ENCODE measurements at regions not wholly inside any gene's neighbourhood (a gene's known extent, or its start where the extent isn't known, plus 50 kb on each side); places are given as distances from the start of the nearest gene placed in this dataset.

GRCh38 chr14:42459171-42459685 is 852.6 kb downstream of the LRFN5 start:
- no peak for DNase-seq

GRCh38 chr14:42441615-42442014 is 834.9 kb downstream of the LRFN5 start:
- DNase-seq, result no peak

- DNase-seq, result no peak
These were observed 831.1 kb downstream of the LRFN5 start for GRCh38 chr14:42437809-42438208.

DNA sequence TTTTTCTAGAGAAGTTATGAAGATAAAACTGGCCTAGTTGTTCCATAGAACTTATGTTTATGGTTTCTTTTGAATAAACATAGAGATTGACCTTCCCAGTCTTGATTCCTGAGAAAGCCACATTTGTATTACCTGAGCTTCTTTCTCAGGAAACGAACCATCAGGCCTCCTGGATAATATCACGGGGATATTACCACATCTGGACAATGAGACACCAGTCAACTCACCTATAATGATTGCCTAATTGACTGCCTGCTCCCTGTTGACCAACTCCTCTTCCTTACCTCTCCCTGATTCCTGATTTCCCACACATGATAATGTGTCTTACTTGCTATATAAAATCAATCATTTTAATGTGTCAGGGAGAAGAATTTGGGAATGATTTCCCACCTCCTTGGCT is 822.7 kb downstream of the LRFN5 start:
- no peak for DNase-seq

DNA sequence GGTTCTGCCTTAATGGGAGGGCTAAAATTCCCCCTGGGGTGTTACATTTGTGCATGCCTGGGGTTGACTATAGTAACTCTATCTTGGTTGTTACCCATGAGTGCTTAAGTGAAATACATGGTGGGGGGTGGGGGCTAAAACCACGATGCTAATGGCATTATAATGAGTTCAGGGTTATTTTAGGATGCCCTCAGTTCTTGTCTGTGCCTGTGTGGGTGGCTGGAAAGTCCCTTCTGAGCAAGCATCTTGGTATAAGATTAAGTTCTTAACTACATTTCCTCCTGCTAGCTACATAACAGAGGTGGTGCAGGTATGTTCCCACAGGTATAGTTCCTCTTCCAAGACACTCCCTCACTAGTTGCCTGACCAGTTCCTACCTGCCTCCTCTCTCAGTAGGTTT is 822.3 kb downstream of the LRFN5 start:
- DNase-seq, result no peak

- no peak for DNase-seq
These were observed 817.8 kb downstream of the LRFN5 start for GRCh38 chr14:42424501-42424900.

- DNase-seq, result no peak
These were observed 814.9 kb downstream of the LRFN5 start for GRCh38 chr14:42421377-42422078.

GRCh38 chr14:42420071-42420470 is 813.4 kb downstream of the LRFN5 start:
- DNase-seq, result no peak

- no peak for DNase-seq
These were observed 800.5 kb downstream of the LRFN5 start for GRCh38 chr14:42407153-42407552.

GRCh38 chr14:42391146-42391834 is 784.6 kb downstream of the LRFN5 start:
- no peak for DNase-seq

GRCh38 chr14:42378880-42379279 is 772.2 kb downstream of the LRFN5 start:
- DNase-seq, result no peak

DNA sequence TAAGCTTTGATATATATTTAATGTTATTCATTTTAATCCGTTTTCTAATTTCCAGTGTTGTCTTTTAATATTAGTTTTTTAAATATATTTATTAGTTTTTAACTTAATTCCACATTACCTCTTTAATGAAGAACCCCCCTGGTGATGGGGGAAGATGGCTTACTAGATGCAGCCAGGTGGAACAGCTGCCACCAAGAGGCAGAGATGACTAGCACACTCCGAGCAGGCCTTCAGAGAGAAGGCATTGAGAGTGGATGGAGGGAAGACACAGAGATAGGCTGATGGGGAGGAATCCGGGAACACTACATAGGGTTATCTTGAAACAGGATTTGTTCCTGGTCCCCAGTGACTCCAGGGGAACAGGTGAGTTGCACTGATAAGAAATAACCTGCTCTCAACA is 771.6 kb downstream of the LRFN5 start:
- DNase-seq, result no peak

- DNase-seq, result no peak
These were observed 767.7 kb downstream of the LRFN5 start for GRCh38 chr14:42374332-42374731.

GRCh38 chr14:42370056-42370455 is 763.4 kb downstream of the LRFN5 start:
- no peak for DNase-seq

- no peak for DNase-seq
These were observed 761.6 kb downstream of the LRFN5 start for GRCh38 chr14:42368234-42368633.

DNA sequence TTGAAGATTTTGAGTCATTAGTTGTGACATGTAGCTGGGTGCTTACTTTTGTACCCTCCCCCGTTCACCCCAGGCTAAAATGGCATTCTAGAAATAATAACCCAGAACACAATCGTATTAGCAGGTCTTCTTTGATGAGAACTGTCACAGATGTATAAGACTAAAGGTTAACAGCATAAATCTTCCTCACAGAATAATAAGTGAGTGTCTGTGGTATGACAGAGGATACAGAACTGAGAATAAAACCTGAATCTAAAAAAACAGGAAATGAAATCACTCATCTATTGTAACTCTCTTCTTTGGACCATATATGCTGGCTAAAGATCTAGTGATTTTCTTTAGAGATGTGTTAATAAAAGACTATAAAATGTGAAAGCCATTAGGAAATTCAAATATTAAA is 746.6 kb downstream of the LRFN5 start:
- DNase-seq, result no peak

GRCh38 chr14:42335918-42336317 is 729.2 kb downstream of the LRFN5 start:
- DNase-seq, result no peak

DNA sequence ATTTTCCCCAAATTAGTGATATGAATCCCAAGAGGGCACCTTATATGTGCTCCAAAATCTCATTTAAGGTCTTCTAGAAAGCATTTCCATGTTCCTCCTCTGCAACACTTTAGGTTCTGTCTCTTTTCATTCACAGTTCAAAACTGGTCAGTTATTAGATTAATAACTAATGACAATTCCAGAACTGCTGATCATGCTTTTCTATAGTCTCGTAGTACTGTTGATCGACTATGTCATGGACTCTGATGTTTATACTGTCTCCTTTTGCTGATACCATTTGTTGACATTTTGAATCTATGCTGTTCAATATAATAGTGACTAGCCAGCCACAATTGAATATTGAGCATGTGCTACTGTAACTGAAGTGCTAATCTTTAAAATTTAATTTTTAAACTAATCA is 728.3 kb downstream of the LRFN5 start:
- DNase-seq, result no peak

DNA sequence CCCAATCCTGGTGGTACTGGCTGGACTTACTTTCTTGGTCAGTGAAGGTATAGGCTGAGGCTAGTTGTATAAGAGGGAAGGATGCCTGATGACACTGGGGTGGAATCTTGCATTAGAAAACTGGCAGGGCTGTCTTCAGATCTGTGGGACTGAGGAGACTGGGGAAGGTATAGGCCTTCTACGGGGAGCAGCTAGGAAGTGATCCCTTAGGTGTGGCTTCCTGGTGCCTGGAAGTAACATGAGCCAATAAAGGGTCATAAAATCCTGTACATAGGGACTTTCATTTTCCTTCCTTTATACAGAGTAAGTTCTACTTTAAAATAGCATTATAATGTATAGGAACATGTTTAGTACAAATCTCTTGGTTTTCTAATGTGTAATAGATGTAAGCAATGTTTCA is 716.8 kb downstream of the LRFN5 start:
- DNase-seq, result no peak

- DNase-seq, result no peak
These were observed 716.0 kb downstream of the LRFN5 start for GRCh38 chr14:42322531-42323284.

DNA sequence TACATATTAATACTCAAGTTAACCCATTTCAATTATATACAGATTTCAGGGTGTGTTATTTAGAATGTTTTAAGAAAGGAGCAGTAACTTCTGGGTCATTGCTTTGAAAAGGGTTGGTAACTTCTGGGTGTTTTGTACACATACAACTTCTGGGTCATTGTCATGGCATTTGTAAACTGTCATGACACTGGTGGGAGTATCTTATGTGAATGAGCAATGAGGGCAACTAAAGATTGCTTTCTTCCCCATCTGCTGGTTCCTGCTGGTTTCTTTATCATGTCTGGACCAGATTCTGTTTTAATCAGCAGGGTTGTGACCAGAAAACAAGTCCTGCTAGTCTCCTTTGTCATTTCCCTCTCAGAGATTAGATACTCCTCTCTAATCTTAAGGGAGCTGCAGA is 713.3 kb downstream of the LRFN5 start:
- no peak for DNase-seq

DNA sequence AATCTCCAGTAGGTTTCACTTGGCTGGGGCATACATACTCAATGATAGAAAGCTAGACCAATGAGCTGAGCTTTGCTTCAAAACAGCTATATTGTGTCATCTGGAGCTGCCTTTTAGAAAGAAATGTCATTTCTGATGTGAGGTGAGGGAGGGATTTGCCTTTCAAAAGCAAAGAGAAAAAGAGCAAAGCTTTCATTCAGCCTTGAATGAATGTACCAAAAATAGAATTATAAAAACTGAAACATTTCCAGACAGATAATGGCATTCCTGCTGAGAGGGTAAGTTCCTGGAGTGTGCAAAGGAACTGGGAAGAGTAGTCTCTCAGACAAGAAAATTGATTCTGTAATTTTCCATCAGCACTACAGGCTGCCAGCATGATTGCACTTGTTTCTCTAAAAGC is 710.0 kb downstream of the LRFN5 start:
- no peak for DNase-seq

DNA sequence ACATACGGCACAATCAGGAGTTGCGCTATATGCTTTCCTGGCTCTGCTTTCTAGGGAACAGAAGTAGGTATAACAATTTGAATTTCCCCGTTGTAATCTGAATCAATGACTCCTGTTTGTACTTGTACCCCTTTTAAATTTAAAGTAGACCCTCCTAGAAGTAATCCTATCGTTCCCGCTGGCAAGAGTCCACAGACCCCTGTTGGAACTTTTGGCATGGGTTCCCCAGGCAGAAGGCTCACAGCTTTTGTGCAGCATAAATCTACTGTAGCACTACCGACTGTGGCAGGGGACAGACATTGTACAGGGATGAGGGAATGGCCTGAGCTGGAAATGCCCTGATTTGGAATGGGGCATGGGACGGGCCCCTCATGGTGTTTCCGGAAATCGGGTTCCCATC is 705.2 kb downstream of the LRFN5 start:
- DNase-seq, result no peak

Measured in activated gamma-delta T cell (primary cell).